Stimulated activated CD4-positive, alpha-beta T cell treated with anti-CD3 and anti-CD28 coated beads, Interleukin-15, amount 100 ng/mL, for 48 hours (primary cell): ENCODE measurements at regions not wholly inside any gene's neighbourhood (a gene's known extent, or its start where the extent isn't known, plus 50 kb on each side); places are given as distances from the start of the nearest gene placed in this dataset.

ENCODE experiments used
- DNase-seq, 2 donors: peaks; one replicate each; pipeline ENCODE4 v3.0.0-alpha.2; 2020; ENCODE audit warnings: low read depth in 2 of 2

- DNase-seq, result no peak
Observed at GRCh38 chr20:22431419-22431818, 153.0 kb downstream of the FOXA2 start.

DNA sequence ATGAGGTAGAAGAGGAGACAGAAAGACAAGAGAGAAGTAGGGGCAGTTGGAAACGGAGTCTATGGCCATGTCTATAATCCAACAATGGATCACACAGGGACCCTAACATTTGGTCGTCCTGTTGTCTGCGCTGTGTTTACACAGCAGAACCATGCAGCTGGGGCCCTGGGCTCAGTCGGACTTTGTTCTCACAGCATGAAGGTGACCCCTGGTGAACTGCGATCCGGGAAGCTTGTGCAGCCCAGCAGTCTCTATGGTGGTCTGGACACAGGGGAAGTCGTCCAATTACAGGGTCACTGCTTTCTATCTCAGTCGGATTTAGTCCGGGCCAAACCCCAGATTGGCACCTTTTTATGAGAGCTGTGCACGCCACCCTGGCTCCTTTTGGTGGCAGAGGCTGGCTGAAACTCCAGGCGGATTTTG lies 153.6 kb downstream of the FOXA2 start:
- DNase-seq, result no peak

GRCh38 chr20:22430154-22430745 lies 154.1 kb downstream of the FOXA2 start:
- DNase-seq, result no peak

DNA sequence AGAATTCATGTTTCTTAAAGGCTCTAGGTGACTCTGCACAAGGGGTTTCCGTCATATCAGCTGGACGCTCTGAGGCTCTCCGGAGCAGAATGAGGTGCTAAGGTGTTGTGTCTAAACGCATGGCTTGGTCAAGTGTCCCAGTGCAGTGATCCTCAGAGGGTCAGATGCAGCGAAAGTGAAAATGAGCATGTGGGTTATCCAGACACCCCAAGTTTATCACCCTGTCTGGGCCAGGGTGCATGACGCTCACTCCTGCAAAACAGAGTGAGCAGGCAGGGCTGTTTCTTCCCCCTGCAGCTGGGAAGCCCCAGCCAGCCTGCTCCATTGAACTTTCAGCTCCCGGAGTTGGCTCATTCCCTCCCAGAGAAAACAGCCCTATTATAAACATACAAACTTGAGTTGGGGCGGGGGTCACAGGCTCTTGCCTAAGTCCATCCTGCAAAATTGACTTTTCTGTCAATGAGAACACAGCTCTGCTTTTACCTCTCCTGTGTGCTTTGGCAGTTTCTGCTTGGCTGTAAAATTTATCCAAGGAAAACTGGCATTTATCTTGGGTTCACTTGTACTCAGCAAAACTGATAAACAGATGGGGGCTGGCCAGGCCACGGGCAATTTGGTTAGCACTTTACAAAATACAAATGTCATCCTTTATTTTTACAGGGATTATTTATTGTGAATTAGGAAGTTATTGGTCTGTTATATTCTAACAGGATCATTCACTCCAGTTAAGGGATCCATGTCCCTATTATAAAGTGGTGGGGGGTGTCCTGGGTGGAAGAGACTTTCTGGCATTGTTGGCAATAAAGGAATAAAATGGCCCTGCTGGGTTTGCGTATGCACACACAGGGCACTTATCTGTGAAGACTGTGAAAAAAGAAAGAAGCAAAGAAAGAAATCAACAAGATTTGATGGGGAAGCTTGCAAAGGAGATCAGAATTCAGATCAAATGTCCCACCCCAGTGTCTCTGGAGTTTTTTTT lies 154.9 kb downstream of the FOXA2 start:
- no peak for DNase-seq

- DNase-seq, result no peak
Observed at GRCh38 chr20:22428051-22428450, 156.3 kb downstream of the FOXA2 start.

- DNase-seq, result no peak
Observed at GRCh38 chr20:22426772-22427171, 157.6 kb downstream of the FOXA2 start.

- DNase-seq, result no peak
Observed at GRCh38 chr20:22425344-22426295, 158.8 kb downstream of the FOXA2 start.

- DNase-seq, result no peak
Observed at GRCh38 chr20:22423190-22423832, 161.1 kb downstream of the FOXA2 start.

DNA sequence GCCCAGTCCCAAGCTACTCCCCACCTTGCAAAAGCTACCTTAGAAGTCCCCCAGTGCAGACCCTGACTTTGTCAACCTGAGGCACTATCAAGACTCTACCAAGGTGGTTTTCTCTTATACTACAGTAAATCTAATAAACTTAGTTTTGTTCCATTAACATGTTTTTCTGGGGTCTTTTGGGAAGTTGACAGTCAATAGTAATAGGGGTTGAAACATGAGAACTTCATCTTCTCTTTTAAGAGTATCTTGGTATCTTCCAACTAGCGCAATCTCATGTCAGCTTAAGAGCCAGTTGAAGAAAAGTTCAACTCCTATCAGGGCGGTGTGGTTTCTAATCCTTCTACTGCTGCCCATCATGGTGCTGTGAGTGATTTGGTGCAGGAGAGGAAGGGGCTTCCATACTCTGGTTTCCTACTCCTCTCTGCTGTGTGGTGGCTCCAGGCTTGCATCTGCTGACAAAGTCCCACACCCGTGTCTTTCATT lies 164.2 kb downstream of the FOXA2 start:
- DNase-seq, result no peak

- DNase-seq, result no peak
Observed at GRCh38 chr20:22418738-22419137, 165.6 kb downstream of the FOXA2 start.

DNA sequence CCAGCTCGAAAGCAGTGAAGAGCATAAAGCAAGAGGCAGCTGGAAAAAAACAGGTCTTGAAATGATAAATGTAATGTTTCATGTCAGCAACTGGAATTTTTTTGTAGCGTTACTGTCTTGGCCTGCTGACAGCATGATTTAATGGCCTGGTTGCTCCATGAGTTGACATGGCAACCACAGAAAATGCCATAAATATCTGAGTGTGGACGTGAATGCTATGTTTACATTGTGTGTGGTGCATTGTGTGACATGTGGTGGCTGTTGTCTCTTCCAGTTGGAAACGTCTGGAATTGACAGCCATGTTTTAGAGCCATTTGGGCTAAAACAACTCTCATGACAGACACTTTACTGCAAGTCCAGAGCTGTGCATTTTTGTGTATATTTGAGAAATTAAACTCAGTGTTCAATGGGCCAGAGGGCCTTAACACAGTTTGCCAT lies 170.0 kb downstream of the FOXA2 start:
- no peak for DNase-seq

- no peak for DNase-seq
Observed at GRCh38 chr20:22412977-22413868, 171.1 kb downstream of the FOXA2 start.

DNA sequence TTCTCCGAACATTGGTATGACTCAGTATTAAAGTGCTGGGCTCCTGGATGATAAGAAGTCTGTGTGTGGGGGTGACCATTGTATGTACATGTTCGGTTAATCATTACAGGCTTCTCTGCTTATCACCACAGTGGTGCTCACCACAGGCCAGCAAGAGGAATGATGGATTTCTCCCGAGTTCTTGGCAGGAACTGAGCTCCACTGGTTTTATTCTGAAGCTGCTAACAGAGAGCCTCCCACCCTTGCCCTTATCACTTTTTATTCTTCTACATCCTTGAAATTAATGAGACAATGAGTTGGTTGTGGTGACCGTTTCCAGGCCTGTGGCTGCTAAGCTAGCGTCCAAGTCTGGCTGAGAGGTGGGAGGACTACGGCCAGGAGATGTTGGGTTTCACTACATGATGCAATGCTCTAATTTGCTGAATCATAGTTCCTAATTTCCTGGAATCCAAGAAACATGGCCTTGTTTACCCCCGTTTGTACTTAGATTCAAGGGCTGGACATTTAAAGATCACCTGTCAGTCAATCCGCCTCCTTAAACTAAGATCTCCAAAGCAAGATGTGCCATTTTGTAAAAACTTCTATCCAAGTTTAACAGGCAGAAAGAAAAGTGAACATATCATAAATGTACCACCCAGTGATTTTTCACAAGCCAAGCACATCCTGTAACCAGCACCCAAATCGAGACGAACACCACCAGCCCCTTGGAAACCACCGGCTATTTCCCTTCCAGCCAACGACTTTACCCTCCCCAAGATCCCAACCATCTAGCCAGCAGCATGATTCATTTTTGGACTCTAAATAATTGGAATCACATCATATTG lies 172.5 kb downstream of the FOXA2 start:
- DNase-seq, result no peak

GRCh38 chr20:22411286-22411626 lies 173.1 kb downstream of the FOXA2 start:
- DNase-seq, result no peak

DNA sequence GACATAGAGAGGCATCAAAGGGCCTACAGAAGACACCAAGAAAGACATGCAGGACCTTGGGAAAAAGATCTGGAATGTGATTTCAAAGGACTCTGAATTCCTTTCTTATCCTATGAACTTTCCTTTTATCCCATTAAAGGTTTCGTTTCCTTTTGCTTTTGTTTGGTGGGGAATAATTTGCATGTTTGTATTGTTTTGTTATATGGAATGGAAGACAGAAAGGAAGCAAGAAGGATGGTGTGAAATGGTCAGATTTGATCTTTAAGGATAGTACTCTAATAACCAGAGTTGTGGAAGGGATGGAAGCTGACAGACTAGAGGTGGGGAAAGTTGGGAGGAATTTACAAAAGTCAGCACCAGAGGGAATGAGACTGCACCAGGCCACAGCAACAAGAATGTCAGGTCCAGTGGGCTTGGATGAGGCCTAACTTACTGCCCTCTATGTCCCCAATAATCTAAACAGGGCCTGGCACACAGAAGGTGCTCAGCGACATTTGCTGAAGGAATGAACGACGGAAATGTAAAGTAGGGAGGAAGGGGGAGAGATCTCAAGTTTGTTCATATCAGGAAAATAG lies 173.7 kb downstream of the FOXA2 start:
- no peak for DNase-seq

DNA sequence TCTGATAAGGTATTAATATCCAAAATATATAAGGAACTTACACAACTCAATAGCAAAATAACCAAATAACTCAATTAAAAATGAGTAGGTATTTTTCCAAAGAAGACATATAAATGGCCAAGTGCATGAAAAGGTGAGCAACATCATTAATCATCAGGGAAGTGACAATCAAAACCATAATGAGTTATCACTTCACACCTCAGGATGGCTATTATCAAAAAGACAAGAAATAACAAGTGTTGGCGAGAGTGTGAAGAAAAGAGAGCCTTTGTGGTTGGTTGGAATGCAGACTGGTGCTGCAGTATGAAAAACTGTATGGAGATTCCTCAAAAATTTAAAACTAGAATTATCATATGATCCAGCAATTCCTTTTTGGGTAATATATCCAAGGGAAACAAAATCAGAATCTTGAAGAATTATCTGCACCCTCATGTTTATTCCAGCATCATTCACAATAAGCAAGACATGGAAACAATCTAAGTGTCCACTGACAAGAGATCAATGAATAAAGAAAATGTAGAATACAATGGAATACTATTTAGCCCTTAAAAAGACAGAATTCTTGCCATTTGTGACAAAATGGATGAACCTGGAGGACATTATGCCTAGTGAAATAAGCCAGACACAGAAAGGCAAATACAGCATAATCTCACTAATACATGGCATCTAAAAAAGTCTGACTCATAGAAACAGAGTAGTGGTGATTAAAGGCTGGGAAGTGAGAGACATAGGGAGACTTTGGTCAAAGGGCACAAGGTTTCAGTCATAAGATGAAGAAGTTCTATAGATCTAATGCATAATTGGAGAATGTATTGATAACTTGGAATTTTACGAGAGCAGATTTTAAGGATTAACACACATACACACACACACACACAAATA lies 175.6 kb downstream of the FOXA2 start:
- no peak for DNase-seq

DNA sequence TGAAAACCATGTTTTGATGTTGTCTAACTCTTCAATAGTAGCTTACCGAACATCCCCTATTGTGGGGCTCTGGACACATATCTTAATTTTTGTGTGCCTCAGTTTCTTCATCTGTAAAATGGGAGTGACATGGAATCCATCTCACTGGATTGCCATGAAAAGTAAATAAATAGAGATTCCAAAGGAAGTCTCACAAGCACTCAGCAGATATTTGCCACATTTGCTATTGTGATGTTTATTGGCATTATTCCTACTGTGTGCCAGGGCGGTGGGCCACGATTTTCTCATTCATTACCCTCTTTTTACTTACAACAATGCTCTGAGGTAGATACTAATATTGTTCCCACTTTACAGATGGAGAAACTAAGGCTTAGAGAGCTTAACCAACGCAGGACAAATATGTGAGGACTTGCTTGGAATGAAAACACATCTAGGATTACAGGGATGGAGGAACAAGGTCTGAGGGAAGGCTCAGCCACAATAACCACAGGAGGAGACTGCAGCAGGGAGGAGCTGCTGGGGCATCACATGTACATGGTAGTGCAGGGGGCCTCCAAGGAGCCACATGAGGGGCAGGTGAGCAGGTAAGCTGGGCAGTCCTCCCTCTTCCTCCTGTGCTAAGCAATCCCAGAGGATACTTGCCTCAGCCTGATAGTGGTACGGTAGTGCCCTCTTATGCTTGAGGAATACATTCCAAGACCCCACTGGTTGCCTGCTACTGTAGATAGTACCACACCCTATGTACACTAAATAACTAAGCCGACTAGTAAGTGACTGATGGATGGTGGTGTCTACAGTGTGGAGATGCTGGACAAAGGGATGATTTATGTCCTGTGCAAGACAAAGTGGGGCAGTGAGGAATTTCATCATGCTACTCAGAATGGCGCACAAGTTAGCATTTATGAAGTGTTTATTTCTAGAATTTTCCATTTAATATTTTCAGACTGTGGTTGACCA lies 176.9 kb downstream of the FOXA2 start:
- DNase-seq, result no peak
